AG10803 (cell line): ENCODE measurements at regions not wholly inside any gene's neighbourhood (a gene's known extent, or its start where the extent isn't known, plus 50 kb on each side); places are given as distances from the start of the nearest gene placed in this dataset.

Source experiments
- DNase-seq: peaks from one replicate; pipeline ENCODE4 v3.0.0; 2010; ENCODE audit warnings: low read depth
- H3K4me3 ChIP-seq: 2 replicates; pipeline ENCODE4 v1.5.1; 2011; ENCODE audit warnings: mild to moderate bottlenecking, low read length, control low read depth
- CTCF ChIP-seq: conservative IDR thresholded peaks from 2 replicates; pipeline ENCODE4 v1.5.1; 2011; ENCODE audit warnings: mild to moderate bottlenecking, low read length, control low read depth, inconsistent platforms

DNA sequence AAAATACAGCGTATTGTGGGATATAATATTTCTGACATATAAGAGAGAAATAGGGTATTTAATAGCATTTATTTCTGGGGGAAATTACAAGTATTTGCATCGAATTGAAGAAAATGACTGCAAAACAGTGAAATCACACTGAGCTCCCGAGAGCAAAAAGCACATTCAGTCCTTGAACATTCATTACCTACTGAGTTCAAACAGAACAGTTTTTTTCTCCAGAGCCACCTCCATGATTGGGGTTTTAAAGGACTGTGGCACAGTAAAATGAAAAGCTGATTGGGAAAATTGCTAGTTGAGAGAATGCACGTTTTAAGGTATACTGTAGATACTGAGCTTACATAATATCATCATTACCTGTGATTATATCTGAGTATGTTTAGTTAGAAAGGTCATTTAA is 58.0 kb upstream of the TRPC4 start:
- H3K4me3 ChIP-seq: no peak overlapping the region
- no peak for TF ChIP-seq CTCF
- DNase-seq: no peak

DNA sequence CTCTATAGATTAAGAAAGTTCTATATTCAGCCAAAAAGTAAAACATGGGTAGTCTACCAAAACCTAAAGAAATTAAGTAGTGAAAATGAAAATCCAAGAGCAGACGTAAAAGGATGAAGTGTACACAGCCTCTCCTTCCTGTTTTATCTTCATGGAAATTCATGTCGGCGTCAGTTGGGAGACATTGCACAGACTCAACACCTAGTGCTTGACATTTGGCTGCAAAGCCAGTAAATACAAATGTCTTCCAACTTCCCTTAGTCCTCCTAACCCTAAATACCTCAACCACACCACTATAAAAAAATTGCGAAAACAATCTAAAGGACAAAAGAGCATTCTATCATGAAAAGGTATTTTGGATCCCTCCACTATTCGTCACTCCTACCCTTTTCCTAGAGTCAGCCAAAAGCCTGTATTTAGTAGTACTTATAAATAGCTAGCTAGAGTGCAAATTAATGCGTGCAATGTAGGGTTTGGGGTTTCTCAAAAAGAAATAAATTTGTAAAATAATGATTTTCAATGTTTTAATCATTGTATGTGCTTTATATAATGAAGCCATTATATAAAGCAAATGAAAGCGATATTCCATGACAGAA is 56.4 kb upstream of the TRPC4 start:
- TF ChIP-seq CTCF: no peak
- H3K4me3 ChIP-seq: no peak overlapping the region
- DNase-seq: no peak

GRCh38 chr13:37923236-37923635 is 53.7 kb upstream of the TRPC4 start:
- no peak for DNase-seq
- H3K4me3 ChIP-seq: no peak overlapping the region
- no peak for TF ChIP-seq CTCF

DNA sequence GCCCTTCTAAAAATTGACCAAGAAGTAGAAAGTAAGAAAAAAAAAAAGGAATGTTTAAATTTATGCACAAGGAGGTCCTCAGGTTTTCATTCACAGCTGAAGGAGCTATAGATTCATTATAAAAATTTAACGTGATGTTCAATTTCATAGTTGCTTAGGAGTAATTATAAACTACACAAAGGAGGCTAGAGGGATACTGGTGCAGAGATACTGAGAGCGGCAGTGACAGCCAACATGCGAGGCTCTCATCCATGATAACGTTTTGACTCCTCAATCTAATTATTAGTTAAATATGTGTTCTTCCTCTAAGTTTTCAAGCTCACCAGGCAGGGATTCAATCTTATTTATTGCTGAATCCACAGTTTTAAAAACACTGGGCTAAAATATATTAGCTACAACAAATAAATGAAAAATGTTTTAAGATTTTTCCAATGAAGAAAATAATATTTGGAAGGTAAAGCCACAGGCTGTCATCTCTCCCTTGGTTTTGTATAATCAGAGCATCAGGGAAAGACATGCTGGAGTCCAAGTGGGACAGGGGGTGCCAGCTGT is 49.8 kb upstream of the TRPC4 start:
- TF ChIP-seq CTCF: no peak
- H3K4me3 ChIP-seq: no peak overlapping the region
- no peak for DNase-seq
